ENCODE measurements at regions not wholly inside any gene's neighbourhood (a gene's known extent, or its start where the extent isn't known, plus 50 kb on each side); places are given as distances from the start of the nearest gene placed in this dataset.

GRCh38 chr13:110812121-110812868, 98.8 kb downstream of the ING1 start:
- Histone ChIP-seq H3K36me3 (ENCODE audit: control insufficient read depth in 4 of 4, insufficient read depth in 3 of 4, low read depth in 1 of 4, low read length in 3 of 4) (no peaks in the 10 kb centered on the region), H3K4me1 (ENCODE audit: control insufficient read depth in 4 of 4, insufficient read depth in 4 of 4, low read length in 3 of 4) (peaks cover 6 to 13% (median 9%) of the 10 kb centered on the region in 4 donors), H3K9me3 (ENCODE audit: control insufficient read depth in 4 of 4, low read length in 3 of 4) (no peaks in the 10 kb centered on the region), H3K4me3 (ENCODE audit: low read depth in 1 of 3, low read length in 3 of 3) (peak overlapping the region in 1 of 3 donors; percentile 31), H3K27me3 (ENCODE audit: control insufficient read depth in 4 of 4, insufficient read depth in 4 of 4, low read length in 3 of 4) (peaks cover 0 to 5% (median 1%) of the 10 kb centered on the region in 4 donors), H3K27ac (ENCODE audit: low read depth in 1 of 2, low read length in 2 of 2) (no peak overlapping the region), H3K9ac (ENCODE audit: low read depth in 1 of 2, low read length in 2 of 2) (no peak overlapping the region)
- DNase-seq (ENCODE audit: low spot score), result peak; percentile 29
- 25% methylated on average over 48 of the region's 48 CpGs for WGBS
- peak in 1 of 2 donors; percentile 20 for TF ChIP-seq RAD21 (IDR thresholded peaks at IDR 0.05)
- no peak for TF ChIP-seq HNF4A (conservative IDR thresholded peaks at IDR 0.05)

- H3K36me3 ChIP-seq (ENCODE audit: control insufficient read depth in 4 of 4, insufficient read depth in 3 of 4, low read depth in 1 of 4, low read length in 3 of 4), result no peaks in the 10 kb centered on the region
- H3K9me3 ChIP-seq (ENCODE audit: control insufficient read depth in 4 of 4, low read length in 3 of 4), result no peaks in the 10 kb centered on the region
- TF ChIP-seq EGR1 (IDR thresholded peaks at IDR 0.05; ENCODE audit: low read depth in 2 of 2) (no peak), TAF1 (conservative IDR thresholded peaks at IDR 0.05) (no peak), ZBTB33 (IDR thresholded peaks at IDR 0.05) (no peak), GABPA (IDR thresholded peaks at IDR 0.05 in 1 of 2, conservative IDR thresholded peaks at IDR 0.05 in 1 of 2) (no peak), JUND (IDR thresholded peaks at IDR 0.05) (no peak), RAD21 (IDR thresholded peaks at IDR 0.05) (no peak), CTCF (IDR thresholded peaks at IDR 0.05; ENCODE audit: low read depth, low read length, missing input control) (no peak), FOXA1 (IDR thresholded peaks at IDR 0.05) (no peak), HNF4G (IDR thresholded peaks at IDR 0.05) (no peak), RXRA (IDR thresholded peaks at IDR 0.05) (no peak), MAX (IDR thresholded peaks at IDR 0.05) (no peak), SP1 (IDR thresholded peaks at IDR 0.05) (no peak), FOXA2 (IDR thresholded peaks at IDR 0.05) (no peak), NR2F2 (IDR thresholded peaks at IDR 0.05) (no peak), HNF4A (conservative IDR thresholded peaks at IDR 0.05) (no peak), YY1 (IDR thresholded peaks at IDR 0.05) (no peak)
- TF ChIP-seq, protein P1, sequence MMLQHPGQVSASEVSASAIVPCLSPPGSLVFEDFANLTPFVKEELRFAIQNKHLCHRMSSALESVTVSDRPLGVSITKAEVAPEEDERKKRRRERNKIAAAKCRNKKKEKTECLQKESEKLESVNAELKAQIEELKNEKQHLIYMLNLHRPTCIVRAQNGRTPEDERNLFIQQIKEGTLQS (IDR thresholded peaks at IDR 0.05), result no peak
- TF ChIP-seq, protein P2, sequence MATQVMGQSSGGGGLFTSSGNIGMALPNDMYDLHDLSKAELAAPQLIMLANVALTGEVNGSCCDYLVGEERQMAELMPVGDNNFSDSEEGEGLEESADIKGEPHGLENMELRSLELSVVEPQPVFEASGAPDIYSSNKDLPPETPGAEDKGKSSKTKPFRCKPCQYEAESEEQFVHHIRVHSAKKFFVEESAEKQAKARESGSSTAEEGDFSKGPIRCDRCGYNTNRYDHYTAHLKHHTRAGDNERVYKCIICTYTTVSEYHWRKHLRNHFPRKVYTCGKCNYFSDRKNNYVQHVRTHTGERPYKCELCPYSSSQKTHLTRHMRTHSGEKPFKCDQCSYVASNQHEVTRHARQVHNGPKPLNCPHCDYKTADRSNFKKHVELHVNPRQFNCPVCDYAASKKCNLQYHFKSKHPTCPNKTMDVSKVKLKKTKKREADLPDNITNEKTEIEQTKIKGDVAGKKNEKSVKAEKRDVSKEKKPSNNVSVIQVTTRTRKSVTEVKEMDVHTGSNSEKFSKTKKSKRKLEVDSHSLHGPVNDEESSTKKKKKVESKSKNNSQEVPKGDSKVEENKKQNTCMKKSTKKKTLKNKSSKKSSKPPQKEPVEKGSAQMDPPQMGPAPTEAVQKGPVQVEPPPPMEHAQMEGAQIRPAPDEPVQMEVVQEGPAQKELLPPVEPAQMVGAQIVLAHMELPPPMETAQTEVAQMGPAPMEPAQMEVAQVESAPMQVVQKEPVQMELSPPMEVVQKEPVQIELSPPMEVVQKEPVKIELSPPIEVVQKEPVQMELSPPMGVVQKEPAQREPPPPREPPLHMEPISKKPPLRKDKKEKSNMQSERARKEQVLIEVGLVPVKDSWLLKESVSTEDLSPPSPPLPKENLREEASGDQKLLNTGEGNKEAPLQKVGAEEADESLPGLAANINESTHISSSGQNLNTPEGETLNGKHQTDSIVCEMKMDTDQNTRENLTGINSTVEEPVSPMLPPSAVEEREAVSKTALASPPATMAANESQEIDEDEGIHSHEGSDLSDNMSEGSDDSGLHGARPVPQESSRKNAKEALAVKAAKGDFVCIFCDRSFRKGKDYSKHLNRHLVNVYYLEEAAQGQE (IDR thresholded peaks at IDR 0.05), result no peak
- H3K4me3 ChIP-seq (ENCODE audit: low read depth in 1 of 3, low read length in 3 of 3), result peak overlapping the region in 1 of 3 donors; percentile 31
- DNase-seq (ENCODE audit: low spot score), result peak; percentile 12
- H3K27ac ChIP-seq (ENCODE audit: low read depth in 1 of 2, low read length in 2 of 2), result no peak overlapping the region
- peaks cover 0 to 5% (median 1%) of the 10 kb centered on the region in 4 donors for H3K27me3 ChIP-seq (ENCODE audit: control insufficient read depth in 4 of 4, insufficient read depth in 4 of 4, low read length in 3 of 4)
- no peak overlapping the region for H3K9ac ChIP-seq (ENCODE audit: low read depth in 1 of 2, low read length in 2 of 2)
- H3K4me1 ChIP-seq (ENCODE audit: control insufficient read depth in 4 of 4, insufficient read depth in 4 of 4, low read length in 3 of 4), result peaks cover 6 to 13% (median 9%) of the 10 kb centered on the region in 4 donors
- WGBS, result 50% methylated on average over 84 of the region's 84 CpGs
Observed at GRCh38 chr13:110812869-110813645, 99.6 kb downstream of the ING1 start.
